NCI-H2107 treated with DMSO at 0.1 percent for 48 hours (cell line): ENCODE measurements at regions not wholly inside any gene's neighbourhood (a gene's known extent, or its start where the extent isn't known, plus 50 kb on each side); places are given as distances from the start of the nearest gene placed in this dataset.
A peak's percentile ranks its signal among the peaks of the same experiment; 100 is the strongest.
"Not testable (repeated sequence)": the region's sequence is repeated elsewhere in the genome, so short reads cannot be mapped to it uniquely, and the experiment has no call there.

Experiments
- DNase-seq: peaks from one replicate; lab custom pipeline; 2025; ENCODE audit not compliant: unreplicated experiment; lab: John Stamatoyannopoulos, UW

GRCh38 chr3:181279239-181279565 lies 289.7 kb upstream of the DNAJC19 start:
- DNase-seq, result peak; percentile 74

GRCh38 chr3:181278468-181279238 lies 289.1 kb upstream of the DNAJC19 start:
- peak; percentile 69 for DNase-seq

- DNase-seq, result no peak
Observed at GRCh38 chr3:181276358-181276896, 286.9 kb upstream of the DNAJC19 start.

GRCh38 chr3:181274025-181274424 lies 284.5 kb upstream of the DNAJC19 start:
- DNase-seq, result no peak

- DNase-seq, result no peak
Observed at GRCh38 chr3:181267312-181267711, 277.8 kb upstream of the DNAJC19 start.

GRCh38 chr3:181265750-181266333 lies 276.3 kb upstream of the DNAJC19 start:
- peak; percentile 51 for DNase-seq

- no peak for DNase-seq
Observed at GRCh38 chr3:181264486-181264885, 274.9 kb upstream of the DNAJC19 start.

GRCh38 chr3:181253796-181254195 lies 264.3 kb upstream of the DNAJC19 start:
- no peak for DNase-seq

- DNase-seq, result no peak
Observed at GRCh38 chr3:181252631-181253030, 263.1 kb upstream of the DNAJC19 start.

- no peak for DNase-seq
Observed at GRCh38 chr3:181250714-181251113, 261.2 kb upstream of the DNAJC19 start.

GRCh38 chr3:181239441-181239840 lies 249.9 kb upstream of the DNAJC19 start:
- DNase-seq, result peak; percentile 83

GRCh38 chr3:181230258-181230657 lies 240.7 kb upstream of the DNAJC19 start:
- no peak for DNase-seq

GRCh38 chr3:181213347-181213746 lies 223.8 kb upstream of the DNAJC19 start:
- no peak for DNase-seq

GRCh38 chr3:181212271-181212670 lies 222.7 kb upstream of the DNAJC19 start:
- DNase-seq, result no peak

- DNase-seq, result peak; percentile 66
Observed at GRCh38 chr3:181210275-181210674, 220.7 kb upstream of the DNAJC19 start.

- no peak for DNase-seq
Observed at GRCh38 chr3:181189556-181189955, 200.0 kb upstream of the DNAJC19 start.

GRCh38 chr3:181183764-181184163 lies 194.2 kb upstream of the DNAJC19 start:
- no peak for DNase-seq

- not testable (repeated sequence) for DNase-seq
Observed at GRCh38 chr3:181183057-181183456, 193.5 kb upstream of the DNAJC19 start.

GRCh38 chr3:181178991-181179390 lies 189.5 kb upstream of the DNAJC19 start:
- no peak for DNase-seq

GRCh38 chr3:181176601-181177000 lies 187.1 kb upstream of the DNAJC19 start:
- peak; percentile 92 for DNase-seq

- DNase-seq, result no peak
Observed at GRCh38 chr3:181174676-181175233, 185.2 kb upstream of the DNAJC19 start.

GRCh38 chr3:181174022-181174421 lies 184.5 kb upstream of the DNAJC19 start:
- no peak for DNase-seq
